G401.6 (cell line): ENCODE measurements at regions not wholly inside any gene's neighbourhood (a gene's known extent, or its start where the extent isn't known, plus 50 kb on each side); places are given as distances from the start of the nearest gene placed in this dataset.
"Not testable (repeated sequence)": the region's sequence is repeated elsewhere in the genome, so short reads cannot be mapped to it uniquely, and the experiment has no call there.

ENCODE experiments used
- FAIRE-seq: peaks from 2 replicates; lab custom pipeline; 2012; peaks lifted over from hg19 to GRCh38; lab: Jason Lieb, UNC

DNA sequence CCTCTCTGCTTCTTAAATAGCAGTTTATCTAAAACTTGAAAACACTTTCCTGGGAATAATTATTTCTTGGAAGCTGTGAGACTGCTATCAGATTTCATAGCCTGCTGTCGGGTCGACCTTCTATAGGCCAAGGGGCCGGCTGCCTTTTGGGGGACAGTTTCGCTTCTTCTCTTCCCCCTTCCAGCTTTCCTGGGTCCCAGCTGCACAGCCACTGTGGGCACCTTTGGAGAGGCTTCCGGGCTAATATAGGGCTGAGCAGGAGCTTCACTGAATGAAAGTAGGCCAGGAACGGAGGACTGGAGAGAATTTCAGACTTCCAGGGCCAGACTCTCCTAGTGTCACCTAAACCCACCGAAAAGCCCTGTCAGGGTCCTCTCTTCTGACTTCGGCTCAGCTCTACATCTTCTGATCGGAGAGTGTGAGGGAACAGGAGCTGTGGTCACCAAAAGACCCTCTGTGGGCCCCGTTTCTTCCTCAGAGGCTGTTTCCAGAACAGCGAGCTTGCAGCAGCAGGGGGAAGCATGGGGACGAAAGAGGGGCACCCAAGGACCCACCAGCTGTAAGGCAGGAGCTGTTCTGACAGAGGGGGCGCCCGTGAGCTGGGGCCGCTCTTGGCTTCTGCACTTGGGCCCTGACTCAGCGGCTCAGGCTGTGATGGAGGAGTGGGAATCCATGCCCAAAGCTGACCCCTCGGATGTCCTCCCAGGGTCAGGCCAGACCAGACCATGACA is 620.6 kb downstream of the BCOR start:
- FAIRE-seq = no peak

DNA sequence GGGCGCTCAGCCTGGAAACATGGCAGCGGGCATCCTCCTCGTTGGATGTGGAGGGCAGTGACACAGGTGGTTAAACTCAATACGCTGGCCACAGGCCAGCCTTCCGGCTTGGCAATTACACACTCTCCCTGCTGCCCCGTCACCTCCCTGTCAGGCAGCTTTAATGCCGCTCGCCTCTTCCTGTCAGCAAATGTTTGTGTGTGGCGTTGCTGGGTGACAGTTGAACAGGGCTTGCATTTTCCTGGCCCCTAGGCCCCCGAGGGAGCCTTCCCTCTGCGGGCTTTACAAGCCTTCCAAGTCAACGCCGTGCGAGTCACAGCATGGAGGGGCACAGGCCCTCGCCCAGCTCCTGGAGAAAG is 620.0 kb downstream of the BCOR start:
- no peak for FAIRE-seq

DNA sequence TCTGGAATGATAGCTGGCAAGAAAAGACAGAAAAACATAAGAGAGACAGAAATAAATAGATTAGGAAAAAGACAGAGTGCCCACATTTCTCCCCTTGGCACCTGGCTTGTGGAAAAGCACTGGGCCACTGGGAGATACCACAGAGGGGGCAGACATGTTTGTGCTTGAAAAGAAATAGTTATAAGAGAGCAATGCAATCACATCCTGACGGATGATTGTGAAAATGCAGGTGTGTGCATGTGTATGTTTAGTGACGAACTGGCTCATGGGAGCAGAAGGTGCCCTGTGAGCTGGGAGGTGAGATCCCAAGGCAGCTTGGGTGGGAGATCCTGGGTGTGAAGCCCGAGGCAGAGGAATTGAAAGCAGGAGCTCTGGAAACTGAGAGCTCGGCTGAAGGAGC is 617.9 kb downstream of the BCOR start:
- no peak for FAIRE-seq

DNA sequence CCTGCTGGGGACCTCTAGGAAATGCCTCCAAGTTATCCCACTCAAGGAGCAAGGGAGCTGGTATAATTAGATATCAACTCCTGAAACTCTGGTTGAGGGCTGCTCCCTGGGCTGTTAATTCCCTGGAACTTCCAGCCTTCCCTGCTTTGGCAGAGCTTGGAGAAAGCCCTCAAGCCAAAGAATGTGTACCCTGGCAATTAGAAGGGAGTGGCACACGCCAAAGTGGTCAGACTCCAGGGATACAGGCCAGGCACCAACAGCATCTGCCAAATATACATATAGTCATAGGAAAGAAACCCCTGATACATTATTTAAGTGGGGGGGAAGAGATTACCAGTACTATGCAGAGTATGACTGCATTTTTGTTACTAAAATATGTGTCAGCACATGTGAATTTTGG is 616.8 kb downstream of the BCOR start:
- FAIRE-seq = no peak

DNA sequence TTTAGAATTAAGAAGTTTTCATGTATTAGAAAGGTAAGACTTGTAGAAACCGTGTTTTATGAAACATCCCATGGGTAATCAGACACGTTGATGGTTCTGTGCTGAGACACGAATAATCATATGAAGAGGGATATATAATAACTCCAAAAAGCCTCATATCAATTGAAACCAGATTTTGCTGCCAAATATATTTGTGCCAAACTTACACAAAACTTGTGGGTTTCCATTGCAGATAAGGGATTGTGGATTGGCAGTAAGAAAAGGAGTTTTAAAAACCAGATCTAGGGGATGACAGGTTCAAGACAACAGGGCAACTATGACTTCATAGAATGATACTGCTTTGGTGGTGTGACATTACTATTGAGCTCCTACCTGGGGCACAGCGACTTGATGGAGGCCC is 616.1 kb downstream of the BCOR start:
- FAIRE-seq = no peak

DNA sequence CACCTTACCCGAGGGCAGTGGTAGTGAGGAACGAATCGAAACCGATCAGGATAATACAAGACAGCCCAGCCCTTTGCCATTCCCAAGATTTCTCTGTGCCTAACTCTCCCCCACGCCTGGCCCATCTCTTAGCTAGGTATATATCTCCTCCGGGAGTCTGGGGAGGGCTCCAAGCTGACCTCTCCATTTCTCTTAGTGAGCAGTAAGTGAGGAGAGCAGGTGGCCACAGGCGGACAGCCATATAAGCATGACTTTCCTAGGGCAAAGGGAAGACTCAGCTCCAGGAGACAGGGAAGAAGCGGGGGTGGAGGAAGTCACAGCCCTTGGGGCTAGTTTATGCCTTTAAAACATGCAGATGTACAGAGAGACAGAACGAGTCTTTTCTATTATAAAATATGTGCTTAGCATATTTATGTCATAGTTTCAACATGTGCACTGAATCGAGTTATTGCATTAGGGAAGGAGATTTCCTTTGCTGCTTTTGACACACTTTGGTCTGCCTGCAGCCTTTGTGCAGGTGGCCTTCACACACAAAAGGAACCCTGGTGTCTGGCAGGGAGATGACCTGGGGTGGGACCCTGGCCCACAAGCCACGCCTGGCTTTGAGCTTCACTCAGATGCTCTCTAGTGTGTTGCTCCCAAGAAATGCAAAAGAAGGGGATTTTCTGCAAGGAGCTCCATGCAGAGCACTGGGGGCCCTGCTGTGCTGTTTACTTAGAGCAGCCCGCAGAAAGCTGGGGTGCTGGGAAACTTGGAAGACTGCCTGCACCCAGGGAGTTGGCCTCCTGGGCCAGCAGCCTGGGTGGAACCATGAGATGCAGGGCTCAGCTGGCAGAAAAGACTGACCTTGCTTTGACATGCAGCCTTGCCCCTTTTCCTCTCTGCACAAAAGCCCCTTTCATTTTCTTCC is 613.3 kb downstream of the BCOR start:
- FAIRE-seq = no peak

DNA sequence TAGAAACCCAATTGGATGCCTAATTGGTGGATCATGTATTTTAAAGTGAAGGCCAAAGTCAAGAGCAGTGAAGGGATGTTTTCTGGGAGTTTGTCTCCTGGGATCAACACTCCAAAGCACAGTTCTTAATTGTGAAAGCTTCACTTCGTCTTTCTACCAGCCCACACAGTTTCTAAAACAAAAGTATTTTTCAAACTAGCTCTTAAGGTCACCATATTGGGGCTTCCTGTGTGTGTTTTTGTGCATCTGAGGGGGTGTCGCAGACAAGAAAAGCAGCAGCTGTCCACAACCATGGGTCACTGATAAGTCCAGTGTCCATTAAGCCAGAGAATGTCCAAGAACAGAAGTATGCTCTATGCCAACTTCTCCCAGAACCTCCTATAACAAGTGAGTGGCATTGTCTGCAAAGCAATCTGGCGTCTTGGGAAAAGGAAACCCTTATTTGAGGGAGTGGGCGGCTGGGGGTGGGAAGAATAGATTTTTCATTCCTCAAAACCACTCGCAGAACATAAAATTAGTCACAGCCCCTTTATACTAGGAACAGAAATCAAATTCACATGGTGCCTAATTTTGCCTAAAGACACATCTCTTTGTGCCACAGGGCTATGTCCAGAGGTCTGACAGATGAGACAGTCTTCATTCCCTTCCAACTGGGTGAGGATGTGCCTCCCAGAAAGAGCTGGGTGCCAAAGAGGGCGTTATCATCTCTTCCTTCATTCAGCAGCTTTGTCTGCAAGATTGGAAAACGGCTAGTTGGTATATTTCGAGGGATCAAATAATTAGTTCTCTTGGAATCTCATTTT is 610.4 kb downstream of the BCOR start:
- no peak for FAIRE-seq

DNA sequence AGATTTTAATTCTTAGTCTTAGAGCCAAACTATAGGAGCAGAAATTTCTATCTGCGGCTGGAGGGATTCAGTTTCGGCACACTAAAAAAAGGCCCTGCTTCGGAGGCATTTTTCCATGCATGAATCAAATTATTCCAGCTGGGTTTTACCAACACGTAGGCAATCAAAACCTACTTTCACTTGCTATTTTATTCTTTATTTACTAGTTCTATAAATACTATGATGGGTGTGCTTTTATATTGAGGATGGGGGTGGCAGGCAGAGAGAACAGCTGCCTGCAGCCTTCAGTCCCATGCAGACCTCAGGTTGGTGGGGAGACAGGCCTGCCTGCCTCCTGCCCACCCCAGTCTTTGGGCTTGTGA is 609.8 kb downstream of the BCOR start:
- no peak for FAIRE-seq

DNA sequence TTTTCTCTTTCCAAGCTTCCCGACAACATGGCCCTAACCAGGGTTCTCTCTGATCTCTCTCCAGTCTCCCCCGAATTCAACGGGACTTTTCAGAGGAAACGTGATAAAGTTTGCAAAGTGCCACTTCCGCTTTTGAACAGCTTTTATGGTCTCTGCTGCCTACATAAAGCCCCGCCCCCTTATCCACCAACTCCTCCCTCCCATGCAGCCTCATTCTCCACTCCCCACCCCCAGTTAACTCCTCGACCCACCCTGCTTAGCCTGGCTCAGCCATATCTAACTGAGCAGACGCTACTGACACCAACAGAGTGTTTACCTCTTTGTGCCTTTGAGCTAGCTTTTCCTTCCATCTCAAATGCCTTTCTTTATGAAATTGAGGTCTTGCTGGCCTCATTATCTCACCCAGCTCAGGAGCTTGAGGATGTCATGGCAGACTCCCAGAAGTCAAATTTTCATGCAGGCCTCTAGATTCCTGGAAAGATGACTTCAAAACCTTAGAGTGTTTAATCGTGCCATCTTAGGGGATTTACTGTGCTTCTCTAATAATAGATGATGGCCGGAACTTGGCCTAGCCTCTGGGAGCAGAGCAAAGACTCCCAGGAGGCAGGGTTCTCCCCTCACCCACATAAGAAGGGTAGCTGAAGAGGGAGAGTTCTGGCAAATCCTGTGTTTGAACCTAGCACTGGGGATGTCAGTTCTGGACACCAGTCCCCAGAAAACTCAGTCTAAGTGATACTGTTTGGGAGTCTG is 606.0 kb downstream of the BCOR start:
- no peak for FAIRE-seq

DNA sequence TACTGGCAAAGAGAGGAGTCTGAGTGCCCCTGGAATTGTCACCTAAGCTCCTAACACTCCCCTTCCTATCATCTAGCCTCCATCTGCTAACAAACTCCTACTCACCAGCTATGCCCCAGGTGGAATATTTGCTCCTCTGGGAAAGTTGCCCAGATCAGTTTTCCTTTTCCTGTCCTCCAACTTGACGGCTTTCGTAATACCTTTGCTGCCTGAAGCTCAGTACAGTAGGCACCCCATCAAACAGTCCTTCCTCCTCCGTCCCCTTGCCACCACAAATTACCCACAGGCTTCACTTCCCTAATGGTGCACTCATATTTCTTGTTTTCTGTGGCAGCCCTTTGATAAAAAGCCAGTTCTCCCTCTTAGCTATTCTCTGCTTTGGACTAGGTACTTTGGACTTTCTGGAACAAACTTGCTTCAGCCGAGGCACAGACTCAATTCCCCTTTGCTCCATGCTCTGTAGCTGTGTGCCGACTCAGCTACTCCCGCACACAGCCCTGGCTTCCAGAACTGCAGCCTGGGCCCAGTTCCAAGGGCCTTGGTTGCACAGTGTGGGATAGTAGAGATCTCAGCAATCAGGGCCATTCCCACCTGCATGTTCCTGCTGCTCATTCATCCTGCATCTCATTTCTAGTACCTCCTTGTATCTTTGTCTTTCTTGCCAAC is 605.1 kb downstream of the BCOR start:
- no peak for FAIRE-seq

DNA sequence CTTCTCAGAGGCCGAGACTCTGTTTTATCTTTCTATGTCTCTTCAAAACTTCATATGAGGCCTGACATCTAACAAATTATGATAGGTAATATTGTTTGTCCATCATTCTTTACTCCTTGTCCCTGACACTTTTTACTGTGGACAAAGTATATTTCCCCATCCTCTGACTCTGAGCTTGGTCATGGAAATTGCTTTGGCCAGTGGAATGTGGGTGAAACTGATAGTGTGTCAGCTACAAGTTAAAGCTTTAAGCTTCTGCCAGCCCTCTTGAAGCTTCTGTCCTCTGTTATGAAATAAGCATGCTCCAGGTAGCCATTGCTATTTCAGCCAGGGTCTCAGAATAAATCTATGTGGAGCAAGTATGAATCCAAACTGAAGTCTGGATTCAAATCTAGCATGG is 604.6 kb downstream of the BCOR start:
- no peak for FAIRE-seq

DNA sequence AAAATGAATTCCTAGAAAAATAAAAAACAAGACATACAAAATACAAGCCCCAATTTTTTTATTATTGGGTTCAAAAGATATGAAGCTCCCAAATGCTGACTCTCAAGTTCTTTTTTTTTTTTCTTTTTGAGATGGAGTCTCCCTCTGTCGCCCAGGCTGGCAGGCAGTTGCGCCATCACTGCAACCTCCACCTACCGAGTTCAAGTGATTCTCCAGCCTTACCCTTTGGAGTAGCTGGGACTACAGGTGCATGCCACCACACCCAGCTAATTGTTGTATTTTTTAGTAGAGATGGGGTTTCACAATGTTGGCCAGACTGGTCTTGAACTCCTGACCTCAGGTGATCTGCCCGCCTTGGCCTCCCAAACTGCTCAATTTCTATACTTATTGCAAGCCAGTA is 600.6 kb downstream of the BCOR start:
- not testable (repeated sequence) for FAIRE-seq

DNA sequence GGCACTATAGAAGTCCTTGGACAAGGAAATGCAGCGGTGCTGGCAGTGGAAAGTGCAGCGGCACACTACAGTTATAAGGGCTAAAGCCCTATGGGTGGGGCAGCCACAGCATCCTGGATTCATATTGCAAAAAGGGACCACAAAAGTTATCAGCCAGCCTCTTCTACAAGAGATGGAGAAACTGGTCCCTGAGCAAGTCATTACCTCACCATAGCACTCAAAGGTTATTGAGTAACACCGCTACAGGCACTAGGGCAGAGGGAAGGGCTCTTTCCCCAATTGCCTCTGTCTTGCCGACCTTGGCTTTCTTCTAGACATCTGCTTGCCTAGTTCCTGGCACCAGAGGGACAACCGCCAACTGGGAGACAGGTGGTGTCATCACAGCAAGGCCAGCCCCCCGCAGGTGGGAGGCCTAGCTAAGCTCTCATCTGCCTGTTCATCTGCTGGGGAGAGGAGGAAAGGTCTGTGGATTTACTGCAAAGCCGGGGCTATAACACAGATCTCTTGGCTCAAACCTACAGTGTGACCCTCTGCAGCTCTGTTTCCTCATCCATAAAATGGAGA is 600.0 kb downstream of the BCOR start:
- no peak for FAIRE-seq

DNA sequence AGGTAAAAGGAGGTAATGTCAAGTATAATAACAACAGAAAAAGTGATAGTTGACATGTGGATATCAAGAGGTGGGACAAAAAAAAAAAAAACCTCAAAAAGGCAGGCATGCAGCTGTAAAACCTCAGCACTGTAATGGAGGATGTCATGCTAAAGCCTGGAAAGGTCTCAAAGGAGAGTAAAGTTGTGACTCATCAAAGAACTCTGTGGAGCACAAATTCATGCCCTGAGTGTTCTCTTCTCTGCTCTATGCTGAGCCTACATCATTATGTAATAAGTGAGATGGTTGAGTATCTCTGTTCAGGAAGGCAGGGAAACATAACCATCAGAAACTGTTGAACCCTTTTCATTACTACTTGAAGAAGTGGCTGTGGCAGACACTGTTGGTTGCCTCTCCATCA is 597.8 kb downstream of the BCOR start:
- no peak for FAIRE-seq

DNA sequence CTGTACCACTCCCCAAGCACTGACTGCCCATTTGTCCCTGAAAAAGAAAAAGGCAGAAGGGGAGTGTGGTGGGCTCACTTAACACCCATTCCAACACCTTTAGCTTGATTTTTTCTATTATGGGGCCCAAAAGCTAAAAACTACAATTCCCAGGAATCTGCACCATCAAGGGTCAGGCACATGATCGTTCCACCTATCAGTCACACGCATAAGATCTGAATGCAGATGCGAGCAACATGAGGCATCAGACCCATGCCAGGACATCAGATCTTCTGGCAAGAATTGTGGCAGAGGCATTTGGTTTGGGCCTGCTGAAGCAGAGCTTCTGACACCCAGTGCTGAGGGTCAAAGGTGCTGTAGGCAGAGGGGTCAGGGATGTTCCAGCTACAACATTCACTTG is 595.9 kb downstream of the BCOR start:
- no peak for FAIRE-seq

DNA sequence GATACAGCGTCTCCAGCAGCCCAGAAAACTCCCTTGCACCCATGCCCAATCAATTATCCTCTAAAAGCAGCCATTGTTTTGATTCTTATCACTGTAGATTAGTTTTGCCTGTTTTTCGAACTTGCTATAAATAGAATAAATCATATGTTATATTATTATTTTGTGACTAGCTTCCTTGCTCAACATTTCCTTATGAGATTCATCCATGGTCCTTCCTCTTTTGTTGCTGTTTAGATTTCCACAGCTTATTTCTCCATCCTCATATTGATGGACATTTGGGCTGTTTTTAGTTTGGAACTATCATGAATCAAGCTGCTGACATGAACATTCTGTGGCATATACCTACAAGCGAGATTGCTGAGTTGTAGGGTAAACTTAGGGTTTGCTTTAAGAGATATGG is 595.3 kb downstream of the BCOR start:
- FAIRE-seq = no peak

DNA sequence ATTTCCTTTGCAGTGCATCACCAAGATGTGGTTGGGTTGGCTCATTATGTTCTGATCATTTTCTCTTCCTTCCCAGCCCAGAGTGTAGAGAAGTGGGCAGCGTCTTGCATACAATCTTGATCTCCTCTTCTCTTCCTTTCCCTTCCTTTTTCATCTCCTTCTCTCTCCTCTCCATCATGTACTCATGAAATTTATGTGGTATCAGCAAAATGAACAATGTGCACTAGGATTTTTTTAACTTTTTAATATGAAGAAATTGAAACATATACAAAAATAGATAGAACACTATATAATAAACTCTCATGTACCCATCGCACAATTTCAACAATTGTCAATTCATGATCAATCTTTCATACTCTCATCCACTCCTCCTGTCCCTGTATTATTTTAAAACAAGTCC is 593.5 kb downstream of the BCOR start:
- FAIRE-seq = no peak

DNA sequence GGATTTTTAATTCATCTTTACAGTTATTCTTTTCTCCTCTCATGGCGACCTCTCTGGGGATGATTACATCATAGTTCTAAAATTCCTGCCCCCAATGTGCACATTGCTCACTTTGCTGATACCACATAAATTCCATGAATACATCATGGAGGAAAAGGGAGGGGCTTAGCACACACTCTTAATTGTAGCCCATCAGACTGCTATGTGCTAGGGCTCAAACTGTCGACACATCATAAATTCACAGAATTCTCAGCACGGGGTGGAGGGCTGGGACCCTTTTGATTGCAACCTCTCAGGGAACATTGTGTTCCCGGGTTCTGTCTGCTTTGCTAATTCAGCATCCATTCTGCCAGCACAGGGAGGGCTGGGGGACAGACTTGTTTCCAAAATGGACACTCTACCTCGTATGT is 592.9 kb downstream of the BCOR start:
- FAIRE-seq = no peak

DNA sequence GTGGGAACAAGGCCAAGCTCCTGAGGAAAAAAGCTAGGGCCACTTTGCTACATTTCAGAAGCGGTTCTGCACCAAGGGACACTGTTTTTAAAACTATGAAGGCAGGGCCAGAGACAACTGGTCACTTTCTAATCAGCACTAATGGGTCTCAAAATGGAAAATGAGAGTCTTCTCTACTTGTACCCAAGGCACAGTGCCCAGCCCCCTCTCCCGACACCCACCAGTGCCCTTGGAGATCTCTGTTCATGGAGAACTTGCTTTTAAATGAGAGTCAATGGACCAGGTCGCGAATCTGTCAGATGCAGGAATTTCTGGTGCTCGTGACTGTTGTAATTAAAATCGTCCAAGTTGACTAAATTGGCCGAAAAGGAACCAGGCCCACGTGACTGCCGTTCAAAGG is 591.6 kb downstream of the BCOR start:
- no peak for FAIRE-seq

DNA sequence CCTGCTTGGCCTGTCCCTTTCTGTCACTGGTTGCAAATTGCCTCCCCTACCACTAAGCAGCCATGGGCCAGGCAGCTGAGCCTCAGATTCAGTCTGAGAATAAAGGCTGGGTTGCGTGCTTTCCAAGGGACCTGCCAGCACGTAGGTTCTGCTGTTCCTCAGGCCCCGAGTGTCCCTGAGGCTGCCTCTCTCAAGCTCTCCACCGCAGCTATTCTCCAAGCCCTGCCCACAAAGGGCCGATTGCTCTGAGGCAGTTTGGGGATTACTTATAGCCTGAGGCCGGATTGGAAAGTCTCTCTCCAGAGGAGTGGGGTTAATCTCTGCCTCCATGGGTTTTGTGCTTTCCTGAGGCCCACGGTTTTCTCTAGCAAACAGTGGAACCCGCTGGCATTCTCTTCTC is 590.7 kb downstream of the BCOR start:
- no peak for FAIRE-seq

DNA sequence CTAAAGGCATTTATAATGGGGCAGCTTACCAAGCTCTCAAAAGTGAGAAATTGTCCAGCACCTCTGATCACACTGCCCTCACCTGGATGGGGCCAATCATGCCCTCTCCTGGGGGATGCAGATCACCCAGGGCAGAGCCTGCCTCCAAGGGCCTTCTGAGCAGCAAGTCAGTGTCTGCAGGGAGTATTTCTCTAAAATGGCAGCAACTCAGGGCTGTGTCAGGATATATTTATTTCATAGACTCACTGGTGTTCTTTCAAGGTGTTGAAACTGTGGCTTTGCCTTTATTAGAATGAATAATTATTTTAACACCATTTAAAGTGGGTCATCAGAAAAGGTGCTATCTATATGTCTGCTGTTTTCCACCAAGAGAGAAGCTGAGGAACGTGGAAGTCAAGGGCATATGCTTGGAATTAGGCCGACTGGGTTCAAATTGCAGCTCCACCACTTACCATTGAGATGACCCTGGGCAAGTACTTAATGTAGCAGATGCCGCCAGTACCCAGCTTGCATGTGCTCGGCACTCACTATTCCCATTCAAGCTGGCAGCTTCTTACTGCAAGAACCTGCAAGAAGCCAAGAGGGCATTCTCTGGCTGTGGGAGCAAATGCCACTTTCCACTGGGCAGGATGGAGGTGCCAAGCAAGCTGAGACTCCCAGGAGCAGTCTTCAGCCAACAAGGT is 590.0 kb downstream of the BCOR start:
- no peak for FAIRE-seq
